Ishikawa (cell line): ENCODE measurements at regions not wholly inside any gene's neighbourhood (a gene's known extent, or its start where the extent isn't known, plus 50 kb on each side); places are given as distances from the start of the nearest gene placed in this dataset.

ENCODE experiments used
- CEBPB ChIP-seq: IDR thresholded peaks from 2 replicates; pipeline ENCODE4 v1.6.1; 2012
- CREB1 ChIP-seq: IDR thresholded peaks from 2 replicates; pipeline ENCODE4 v1.6.1; 2012; ENCODE audit warnings: low read depth
- EGR1 ChIP-seq: IDR thresholded peaks from 2 replicates; pipeline ENCODE4 v1.6.1; 2012
- EP300 ChIP-seq: IDR thresholded peaks from 2 replicates; pipeline ENCODE4 v1.6.1; 2012; ENCODE audit warnings: borderline replicate concordance
- FOXM1 ChIP-seq: IDR thresholded peaks from 2 replicates; pipeline ENCODE4 v1.6.1; 2012; ENCODE audit warnings: low read depth, borderline replicate concordance
- NFIC ChIP-seq: IDR thresholded peaks from 2 replicates; pipeline ENCODE4 v1.6.1; 2012
- RAD21 ChIP-seq: IDR thresholded peaks from 2 replicates; pipeline ENCODE4 v1.6.1; 2012; ENCODE audit warnings: low read depth
- REST ChIP-seq: IDR thresholded peaks from 2 replicates; pipeline ENCODE4 v1.6.1; 2012; ENCODE audit warnings: low read depth, mild to moderate bottlenecking
- TAF1 ChIP-seq: IDR thresholded peaks from 2 replicates; pipeline ENCODE4 v1.6.1; 2012; ENCODE audit warnings: low read depth, mild to moderate bottlenecking
- TCF12 ChIP-seq: IDR thresholded peaks from 2 replicates; pipeline ENCODE4 v1.6.1; 2012; ENCODE audit warnings: low read depth
- TEAD4 ChIP-seq: IDR thresholded peaks from 2 replicates; pipeline ENCODE4 v1.6.1; 2012
- USF1 ChIP-seq: IDR thresholded peaks from 2 replicates; pipeline ENCODE4 v1.6.1; 2012
- YY1 ChIP-seq: IDR thresholded peaks from 2 replicates; pipeline ENCODE4 v1.6.1; 2012; ENCODE audit warnings: low read depth
- ZBTB7A ChIP-seq: IDR thresholded peaks from 2 replicates; pipeline ENCODE4 v1.6.1; 2012; ENCODE audit warnings: low read depth
- TF ChIP-seq, protein P1 (sequence below): IDR thresholded peaks from 2 replicates; pipeline ENCODE4 v1.6.1; 2012

DNA sequence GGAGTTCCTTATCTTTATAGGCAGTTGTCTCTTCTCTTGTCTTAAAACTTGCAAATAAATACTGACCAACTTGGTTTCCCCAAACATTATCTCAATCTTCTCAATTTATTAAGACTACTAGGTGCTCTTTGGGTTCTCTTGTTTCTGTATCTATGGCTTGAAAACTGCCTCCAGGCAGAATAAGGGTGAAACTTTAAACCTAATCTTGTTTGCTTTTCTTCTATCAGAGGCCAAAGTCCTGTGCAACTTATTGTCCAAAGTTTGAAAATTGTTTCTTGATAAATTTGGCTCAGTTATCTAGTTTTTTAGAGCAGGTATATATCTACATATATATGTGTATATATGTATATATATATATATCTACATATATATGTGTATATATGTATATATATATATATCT lies 110.1 kb upstream of the ANO5 start:
- TF ChIP-seq CREB1, result no peak
- TF ChIP-seq USF1, result no peak
- TF ChIP-seq, protein P1, sequence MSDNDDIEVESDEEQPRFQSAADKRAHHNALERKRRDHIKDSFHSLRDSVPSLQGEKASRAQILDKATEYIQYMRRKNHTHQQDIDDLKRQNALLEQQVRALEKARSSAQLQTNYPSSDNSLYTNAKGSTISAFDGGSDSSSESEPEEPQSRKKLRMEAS, result no peak
- TF ChIP-seq ZBTB7A, result no peak
- no peak for TF ChIP-seq TCF12
- no peak for TF ChIP-seq TEAD4
- TF ChIP-seq EP300, result no peak
- TF ChIP-seq RAD21, result no peak
- TF ChIP-seq NFIC, result no peak
- TF ChIP-seq REST, result no peak
- no peak for TF ChIP-seq YY1
- no peak for TF ChIP-seq TAF1
- TF ChIP-seq EGR1, result no peak
- TF ChIP-seq CEBPB, result no peak
- TF ChIP-seq FOXM1, result no peak

DNA sequence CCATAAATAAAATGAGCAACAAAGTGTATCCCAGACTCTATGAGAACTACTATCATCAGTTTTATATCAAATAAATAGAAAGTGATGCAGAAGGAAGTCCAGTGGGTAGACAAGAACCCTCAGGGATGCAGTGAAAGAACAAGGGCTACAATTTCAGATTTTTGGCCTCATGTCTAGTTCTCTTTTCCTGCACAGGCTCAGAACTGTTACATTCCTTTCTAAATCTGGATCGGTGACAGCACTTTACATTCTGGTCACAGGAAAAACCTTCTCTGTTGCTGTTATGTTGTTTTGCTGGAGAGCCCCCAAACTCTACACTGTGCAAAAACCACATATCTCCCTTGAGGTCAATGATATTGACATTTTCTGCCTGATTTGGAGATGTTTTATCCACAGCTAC lies 108.8 kb upstream of the ANO5 start:
- no peak for TF ChIP-seq TAF1
- TF ChIP-seq USF1, result no peak
- no peak for TF ChIP-seq TEAD4
- TF ChIP-seq CREB1, result no peak
- TF ChIP-seq EP300, result no peak

- no peak for TF ChIP-seq ZBTB7A
- no peak for TF ChIP-seq TEAD4
- TF ChIP-seq, protein P1, result no peak
- no peak for TF ChIP-seq RAD21
- no peak for TF ChIP-seq EGR1
- no peak for TF ChIP-seq YY1
- no peak for TF ChIP-seq EP300
- no peak for TF ChIP-seq REST
Observed at GRCh38 chr11:22084564-22084963, 108.3 kb upstream of the ANO5 start.

GRCh38 chr11:22089609-22090008 lies 103.3 kb upstream of the ANO5 start:
- TF ChIP-seq YY1, result no peak
- no peak for TF ChIP-seq CREB1
- no peak for TF ChIP-seq TAF1
- TF ChIP-seq, protein P1, result no peak
- TF ChIP-seq RAD21, result no peak
- no peak for TF ChIP-seq ZBTB7A
- TF ChIP-seq NFIC, result no peak
- no peak for TF ChIP-seq USF1
- TF ChIP-seq EGR1, result no peak
- TF ChIP-seq REST, result no peak
- no peak for TF ChIP-seq CEBPB
- TF ChIP-seq FOXM1, result no peak
- TF ChIP-seq EP300, result no peak
- no peak for TF ChIP-seq TCF12
- TF ChIP-seq TEAD4, result no peak
